Dermis blood vessel endothelial cell (primary cell): ENCODE measurements at regions not wholly inside any gene's neighbourhood (a gene's known extent, or its start where the extent isn't known, plus 50 kb on each side); places are given as distances from the start of the nearest gene placed in this dataset.

Experiments
- DNase-seq: peaks from one replicate; pipeline ENCODE4 v3.0.0; 2010

GRCh38 chr9:80592413-80592812 is 1020.6 kb downstream of the TLE4 start:
- no peak for DNase-seq

- DNase-seq: no peak
These were observed 1015.1 kb downstream of the TLE4 start for GRCh38 chr9:80586786-80587330.

- DNase-seq: no peak
These were observed 1000.2 kb downstream of the TLE4 start for GRCh38 chr9:80571953-80572352.

GRCh38 chr9:80569236-80569635 is 997.5 kb downstream of the TLE4 start:
- DNase-seq: no peak

GRCh38 chr9:80561526-80561925 is 989.8 kb downstream of the TLE4 start:
- no peak for DNase-seq

- DNase-seq: no peak
These were observed 989.2 kb downstream of the TLE4 start for GRCh38 chr9:80560976-80561375.

GRCh38 chr9:80557256-80557655 is 985.5 kb downstream of the TLE4 start:
- DNase-seq: no peak

- no peak for DNase-seq
These were observed 984.9 kb downstream of the TLE4 start for GRCh38 chr9:80556631-80557030.

GRCh38 chr9:80555782-80556325 is 984.1 kb downstream of the TLE4 start:
- no peak for DNase-seq

- DNase-seq: no peak
These were observed 983.1 kb downstream of the TLE4 start for GRCh38 chr9:80554856-80555255.

GRCh38 chr9:80554301-80554700 is 982.5 kb downstream of the TLE4 start:
- no peak for DNase-seq

- no peak for DNase-seq
These were observed 981.2 kb downstream of the TLE4 start for GRCh38 chr9:80552931-80553330.

- DNase-seq: no peak
These were observed 978.4 kb downstream of the TLE4 start for GRCh38 chr9:80550181-80550580.

- no peak for DNase-seq
These were observed 975.8 kb downstream of the TLE4 start for GRCh38 chr9:80547613-80548012.

GRCh38 chr9:80540387-80540786 is 968.6 kb downstream of the TLE4 start:
- DNase-seq: no peak

- DNase-seq: no peak
These were observed 967.2 kb downstream of the TLE4 start for GRCh38 chr9:80538976-80539375.

GRCh38 chr9:80522465-80522864 is 950.7 kb downstream of the TLE4 start:
- no peak for DNase-seq

GRCh38 chr9:80521151-80521550 is 949.4 kb downstream of the TLE4 start:
- no peak for DNase-seq

GRCh38 chr9:80520231-80520630 is 948.5 kb downstream of the TLE4 start:
- DNase-seq: no peak

- DNase-seq: no peak
These were observed 946.7 kb downstream of the TLE4 start for GRCh38 chr9:80518441-80518840.

- DNase-seq: no peak
These were observed 944.9 kb downstream of the TLE4 start for GRCh38 chr9:80516679-80517078.

- DNase-seq: no peak
These were observed 937.6 kb downstream of the TLE4 start for GRCh38 chr9:80509358-80509757.

- DNase-seq: no peak
These were observed 935.8 kb downstream of the TLE4 start for GRCh38 chr9:80507611-80508010.

GRCh38 chr9:80504601-80505230 is 933.0 kb downstream of the TLE4 start:
- DNase-seq: no peak
